ENCODE measurements at regions not wholly inside any gene's neighbourhood (a gene's known extent, or its start where the extent isn't known, plus 50 kb on each side); places are given as distances from the start of the nearest gene placed in this dataset.
"Not testable (repeated sequence)": the region's sequence is repeated elsewhere in the genome, so short reads cannot be mapped to it uniquely, and the experiment has no call there.

DNA sequence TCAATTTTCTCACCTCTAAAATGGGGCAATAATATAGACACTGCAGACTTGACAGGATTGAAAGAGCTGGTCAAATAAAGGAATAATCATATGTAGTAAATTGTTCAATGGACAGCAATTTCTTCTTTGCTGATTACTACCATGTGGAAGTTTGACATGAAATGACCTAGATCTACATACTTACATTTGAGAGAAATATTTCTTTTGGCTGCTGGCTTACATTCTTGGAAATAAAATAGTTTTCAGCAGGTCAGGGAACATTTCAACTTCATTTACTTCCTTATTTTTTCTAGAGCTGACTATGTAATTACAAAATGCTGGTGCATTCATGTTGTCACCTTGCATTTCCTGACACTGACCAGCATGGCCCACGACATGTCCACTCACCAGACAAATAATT, 294.6 kb upstream of the MIR17HG start:
- Mint-ChIP-seq H3K36me3 (ENCODE audit: low read depth) (no peaks in the 10 kb centered on the region), H3K4me1 (no peaks in the 10 kb centered on the region), H3K4me3 (no peak overlapping the region), H3K9me3 (peaks cover 3% of the 10 kb centered on the region), H3K27ac (no peak overlapping the region), H3K27me3 (no peaks in the 10 kb centered on the region)
- no peak for DNase-seq
- ChIA-PET POLR2A (no interaction called here), CTCF (no interaction called here)

DNA sequence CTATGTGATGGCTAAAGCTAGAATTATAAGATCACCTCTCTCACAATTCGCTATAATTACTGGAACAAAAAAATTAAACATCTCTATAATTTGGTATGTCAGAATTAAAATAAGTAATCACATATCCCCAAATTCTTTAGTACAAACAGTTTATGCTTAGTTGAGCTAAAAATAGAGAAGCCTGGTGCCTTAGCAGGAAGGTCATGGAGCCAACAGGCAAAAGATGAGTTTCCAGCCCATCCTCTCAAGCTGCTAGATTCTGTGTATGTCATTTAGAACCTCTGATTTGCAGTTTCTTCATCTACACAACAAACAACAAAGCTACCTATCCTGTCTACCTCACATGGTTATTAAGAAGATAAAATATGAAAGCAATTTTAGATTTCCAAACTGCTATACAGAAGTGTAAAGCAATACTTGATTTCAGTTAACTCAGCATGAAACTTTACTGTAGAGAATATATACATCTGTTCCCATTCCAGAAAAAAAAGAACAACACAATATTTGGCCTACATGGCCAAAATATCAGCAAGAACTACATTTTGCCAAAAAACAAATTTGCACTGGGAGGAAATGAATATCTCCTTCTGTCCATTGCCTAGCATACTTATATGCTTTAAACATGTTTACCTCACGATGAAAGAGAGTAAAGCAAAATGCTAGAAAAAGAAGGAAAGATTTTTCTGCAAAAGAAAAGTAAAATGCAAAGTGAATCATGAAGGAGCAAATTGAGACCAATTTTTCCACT, 294.0 kb upstream of the MIR17HG start:
- H3K27me3 Mint-ChIP-seq, result no peaks in the 10 kb centered on the region
- H3K9me3 Mint-ChIP-seq, result peaks cover 3% of the 10 kb centered on the region
- no peaks in the 10 kb centered on the region for H3K4me1 Mint-ChIP-seq
- no peaks in the 10 kb centered on the region for H3K36me3 Mint-ChIP-seq (ENCODE audit: low read depth)
- ChIA-PET CTCF (no interaction called here), POLR2A (no interaction called here)
- no peak overlapping the region for H3K4me3 Mint-ChIP-seq
- DNase-seq, result no peak
- no peak overlapping the region for H3K27ac Mint-ChIP-seq

GRCh38 chr13:91054902-91055301, 292.6 kb upstream of the MIR17HG start:
- no peak overlapping the region for H3K27ac Mint-ChIP-seq
- no peak overlapping the region for H3K4me3 Mint-ChIP-seq
- no peak for DNase-seq
- H3K4me1 Mint-ChIP-seq, result no peaks in the 10 kb centered on the region
- ChIA-PET POLR2A (no interaction called here), CTCF (no interaction called here)
- peaks cover 5% of the 10 kb centered on the region for H3K9me3 Mint-ChIP-seq
- H3K36me3 Mint-ChIP-seq (ENCODE audit: low read depth), result no peaks in the 10 kb centered on the region
- H3K27me3 Mint-ChIP-seq, result no peaks in the 10 kb centered on the region

DNA sequence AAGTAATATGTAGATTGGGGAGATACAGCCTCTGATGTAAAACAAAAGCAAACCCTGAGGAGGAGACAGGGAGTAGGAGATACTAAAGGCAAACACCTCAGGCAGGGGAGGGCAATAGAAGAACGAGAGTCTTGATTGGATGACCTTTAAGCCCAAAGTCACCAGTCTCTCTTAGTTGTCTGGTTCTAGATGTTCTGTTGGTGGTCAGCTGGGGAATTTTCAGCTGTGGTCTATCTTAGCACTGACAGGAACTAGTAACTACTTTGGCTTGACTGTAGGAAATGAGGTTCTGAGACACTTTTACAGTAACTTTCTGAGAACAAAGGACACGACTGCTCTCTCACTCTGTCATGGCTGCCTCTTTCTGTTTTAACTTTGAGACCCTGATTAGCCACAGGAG, 290.7 kb upstream of the MIR17HG start:
- Mint-ChIP-seq H3K27me3 (no peaks in the 10 kb centered on the region), H3K27ac (no peak overlapping the region), H3K9me3 (peaks cover 2% of the 10 kb centered on the region), H3K4me1 (no peaks in the 10 kb centered on the region), H3K36me3 (ENCODE audit: low read depth) (no peaks in the 10 kb centered on the region), H3K4me3 (no peak overlapping the region)
- POLR2A ChIA-PET, result no interaction called here
- DNase-seq, result no peak
- CTCF ChIA-PET, result interaction anchor here (0.7 kb wide), 1 partner anchor 1026 kb away, joined by 3 read pairs; no protein-coding TSS in a partner anchor

DNA sequence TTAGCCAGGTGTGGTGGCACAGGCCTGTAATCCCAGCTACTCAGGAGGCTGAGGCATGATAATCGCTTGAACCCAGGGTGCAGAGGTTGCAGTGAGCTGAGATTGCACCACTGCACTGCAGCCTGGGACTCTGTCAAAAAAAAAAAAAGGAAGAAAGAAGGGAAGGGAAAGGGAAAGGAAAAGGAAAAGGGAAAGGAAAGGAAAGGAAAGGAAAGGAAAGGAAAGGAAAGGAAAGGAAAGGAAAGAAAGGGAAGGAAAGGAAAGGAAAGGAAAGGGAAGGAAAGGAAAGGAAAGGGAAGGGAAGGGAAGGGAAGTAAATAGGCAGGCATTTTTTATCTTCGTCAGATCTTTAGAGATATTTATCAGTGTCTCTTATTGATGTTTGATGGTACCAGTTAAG, 290.0 kb upstream of the MIR17HG start:
- H3K4me3 Mint-ChIP-seq; H3K9me3 Mint-ChIP-seq; H3K36me3 Mint-ChIP-seq (ENCODE audit: low read depth); POLR2A ChIA-PET; H3K4me1 Mint-ChIP-seq; H3K27ac Mint-ChIP-seq; DNase-seq; H3K27me3 Mint-ChIP-seq: not testable (repeated sequence)
- CTCF ChIA-PET, result interaction anchor here (0.7 kb wide), 1 partner anchor 1026 kb away, joined by 3 read pairs; no protein-coding TSS in a partner anchor

- H3K9me3 Mint-ChIP-seq, result peaks cover 2% of the 10 kb centered on the region
- ChIA-PET CTCF (no interaction called here), POLR2A (no interaction called here)
- DNase-seq, result no peak
- no peaks in the 10 kb centered on the region for H3K27me3 Mint-ChIP-seq
- H3K36me3 Mint-ChIP-seq (ENCODE audit: low read depth), result no peaks in the 10 kb centered on the region
- H3K4me3 Mint-ChIP-seq, result no peak overlapping the region
- H3K4me1 Mint-ChIP-seq, result no peaks in the 10 kb centered on the region
- no peak overlapping the region for H3K27ac Mint-ChIP-seq
These were observed 289.4 kb upstream of the MIR17HG start for GRCh38 chr13:91058066-91058465.

- H3K4me1 Mint-ChIP-seq, result no peaks in the 10 kb centered on the region
- ChIA-PET CTCF (no interaction called here), POLR2A (no interaction called here)
- no peaks in the 10 kb centered on the region for H3K36me3 Mint-ChIP-seq (ENCODE audit: low read depth)
- H3K9me3 Mint-ChIP-seq, result peaks cover 2% of the 10 kb centered on the region
- H3K4me3 Mint-ChIP-seq, result no peak overlapping the region
- no peak overlapping the region for H3K27ac Mint-ChIP-seq
- no peak for DNase-seq
- no peaks in the 10 kb centered on the region for H3K27me3 Mint-ChIP-seq
These were observed 288.6 kb upstream of the MIR17HG start for GRCh38 chr13:91058919-91059318.

DNA sequence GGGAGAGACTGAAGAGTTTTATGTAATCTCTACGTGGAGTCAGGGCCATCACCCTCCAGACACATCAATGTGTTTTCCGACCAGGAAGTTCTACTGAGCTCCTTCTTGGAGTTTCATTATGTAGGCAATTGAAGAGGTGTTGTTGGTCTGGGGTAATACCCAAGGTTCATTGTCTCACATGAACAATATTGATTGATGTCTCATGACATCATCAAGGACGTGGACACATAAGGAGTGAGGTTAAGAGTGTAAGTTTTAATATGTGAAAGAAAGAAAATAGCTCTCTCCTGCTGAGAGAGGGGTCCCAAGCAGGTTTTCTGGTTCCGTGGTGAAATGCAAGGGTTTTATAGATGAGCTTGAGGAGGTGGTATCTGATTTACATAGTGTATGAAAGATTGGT, 280.7 kb upstream of the MIR17HG start:
- H3K9me3 Mint-ChIP-seq, result no peaks in the 10 kb centered on the region
- H3K27me3 Mint-ChIP-seq, result no peaks in the 10 kb centered on the region
- H3K4me3 Mint-ChIP-seq, result no peak overlapping the region
- no peak overlapping the region for H3K27ac Mint-ChIP-seq
- no peak for DNase-seq
- H3K36me3 Mint-ChIP-seq (ENCODE audit: low read depth), result no peaks in the 10 kb centered on the region
- no peaks in the 10 kb centered on the region for H3K4me1 Mint-ChIP-seq
- ChIA-PET CTCF (no interaction called here), POLR2A (no interaction called here)

GRCh38 chr13:91072486-91072885, 275.0 kb upstream of the MIR17HG start:
- no peak overlapping the region for H3K27ac Mint-ChIP-seq
- DNase-seq, result no peak
- ChIA-PET POLR2A (no interaction called here), CTCF (no interaction called here)
- no peaks in the 10 kb centered on the region for H3K36me3 Mint-ChIP-seq (ENCODE audit: low read depth)
- no peaks in the 10 kb centered on the region for H3K9me3 Mint-ChIP-seq
- H3K4me3 Mint-ChIP-seq, result no peak overlapping the region
- H3K27me3 Mint-ChIP-seq, result no peaks in the 10 kb centered on the region
- H3K4me1 Mint-ChIP-seq, result no peaks in the 10 kb centered on the region

- CTCF ChIA-PET, result no interaction called here
- no peaks in the 10 kb centered on the region for H3K27me3 Mint-ChIP-seq
- H3K36me3 Mint-ChIP-seq (ENCODE audit: low read depth), result no peaks in the 10 kb centered on the region
- H3K4me1 Mint-ChIP-seq, result no peaks in the 10 kb centered on the region
- H3K27ac Mint-ChIP-seq, result no peak overlapping the region
- H3K4me3 Mint-ChIP-seq, result no peak overlapping the region
- no peak for DNase-seq
- POLR2A ChIA-PET, result no interaction called here
- H3K9me3 Mint-ChIP-seq, result no peaks in the 10 kb centered on the region
These were observed 273.4 kb upstream of the MIR17HG start for GRCh38 chr13:91074091-91074490.

- Mint-ChIP-seq H3K9me3 (no peaks in the 10 kb centered on the region), H3K4me3 (no peak overlapping the region)
- CTCF ChIA-PET, result no interaction called here
These were observed 270.7 kb upstream of the MIR17HG start for GRCh38 chr13:91076830-91077229.

DNA sequence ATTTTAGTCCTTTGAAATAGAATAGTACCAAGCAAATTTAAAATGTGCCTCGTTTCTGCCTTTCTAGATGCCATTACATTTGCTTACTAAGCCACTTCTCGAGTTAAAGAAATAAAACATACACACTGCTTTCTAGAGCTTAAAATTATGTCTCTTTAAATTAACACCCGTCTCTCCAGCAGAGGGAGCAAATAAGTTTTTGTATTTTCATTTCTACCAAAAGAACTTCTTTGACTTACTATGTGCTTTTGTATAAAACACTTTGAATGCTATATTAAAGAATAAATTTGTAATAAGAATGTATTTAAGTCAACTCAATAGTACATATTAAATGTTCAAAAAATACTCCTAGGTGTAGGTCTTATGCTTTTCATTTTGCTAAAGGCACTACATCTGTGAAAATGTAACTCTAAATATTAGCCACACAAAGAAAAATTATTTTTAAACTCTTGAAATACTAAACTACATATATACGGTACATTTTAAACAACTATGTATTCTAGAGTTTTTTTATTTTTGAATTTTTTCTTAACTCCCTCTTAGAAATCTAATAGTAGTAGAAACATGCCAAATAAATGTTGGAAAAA, 269.3 kb upstream of the MIR17HG start:
- no peak for DNase-seq
- H3K4me1 Mint-ChIP-seq, result no peaks in the 10 kb centered on the region
- H3K4me3 Mint-ChIP-seq, result no peak overlapping the region
- POLR2A ChIA-PET, result no interaction called here
- H3K27me3 Mint-ChIP-seq, result no peaks in the 10 kb centered on the region
- H3K9me3 Mint-ChIP-seq, result no peaks in the 10 kb centered on the region
- no peaks in the 10 kb centered on the region for H3K36me3 Mint-ChIP-seq (ENCODE audit: low read depth)
- CTCF ChIA-PET, result no interaction called here
- no peak overlapping the region for H3K27ac Mint-ChIP-seq

More at GRCh38 chr13:91076830-91077229, 270.7 kb upstream of the MIR17HG start:
- POLR2A ChIA-PET, result no interaction called here
- Mint-ChIP-seq H3K4me1 (no peaks in the 10 kb centered on the region), H3K27ac (no peak overlapping the region), H3K27me3 (no peaks in the 10 kb centered on the region), H3K36me3 (ENCODE audit: low read depth) (no peaks in the 10 kb centered on the region)
- DNase-seq, result no peak

DNA sequence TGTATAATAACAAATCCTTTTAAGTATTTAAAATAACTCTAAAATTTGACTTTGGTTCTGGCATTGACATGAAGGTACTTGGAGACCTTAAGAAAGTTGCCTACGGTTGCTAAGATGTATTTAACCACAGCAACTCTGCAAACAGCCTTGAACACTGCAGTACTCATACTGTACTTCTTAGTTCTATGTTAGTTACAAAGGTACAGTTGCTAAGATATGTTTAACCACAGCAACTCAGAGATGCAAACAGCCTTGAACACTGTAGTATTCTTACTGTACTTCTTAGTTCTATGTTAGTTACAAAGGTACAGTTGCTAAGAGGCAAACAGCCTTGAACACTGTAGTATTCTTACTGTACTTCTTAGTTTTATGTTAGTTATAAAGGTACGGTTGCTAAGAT, 268.3 kb upstream of the MIR17HG start:
- Mint-ChIP-seq H3K27me3 (no peaks in the 10 kb centered on the region), H3K9me3 (no peaks in the 10 kb centered on the region), H3K4me1 (no peaks in the 10 kb centered on the region), H3K36me3 (ENCODE audit: low read depth) (no peaks in the 10 kb centered on the region), H3K4me3 (no peak overlapping the region), H3K27ac (no peak overlapping the region)
- no peak for DNase-seq
- ChIA-PET POLR2A (no interaction called here), CTCF (no interaction called here)

DNA sequence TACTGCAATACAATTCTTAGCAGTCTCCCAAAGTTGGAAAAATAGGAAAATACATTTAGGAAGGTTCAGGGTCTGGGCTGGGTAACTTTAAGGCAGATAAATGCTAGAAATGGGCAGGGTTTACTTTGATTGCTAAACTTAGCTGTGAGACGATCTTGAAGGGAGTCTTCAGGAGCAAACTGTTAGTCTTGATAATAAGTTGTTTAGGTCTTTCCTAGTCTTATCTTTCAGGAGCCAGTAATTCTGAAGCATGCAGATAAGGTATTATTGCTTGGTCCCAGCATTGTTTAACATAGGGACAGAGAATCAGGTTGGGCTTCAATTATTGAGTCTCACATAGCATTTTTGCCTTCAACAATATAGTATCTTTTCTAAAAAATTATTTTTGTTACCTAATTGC, 262.4 kb upstream of the MIR17HG start:
- H3K27me3 Mint-ChIP-seq, result no peaks in the 10 kb centered on the region
- ChIA-PET POLR2A (no interaction called here), CTCF (no interaction called here)

More for the DNA sequence above, 262.4 kb upstream of the MIR17HG start:
- DNase-seq, result no peak
- Mint-ChIP-seq H3K27ac (no peak overlapping the region), H3K9me3 (no peaks in the 10 kb centered on the region), H3K4me3 (no peak overlapping the region), H3K36me3 (ENCODE audit: low read depth) (no peaks in the 10 kb centered on the region), H3K4me1 (no peaks in the 10 kb centered on the region)

Data from activated CD4-positive, alpha-beta memory T cell treated with anti-CD3 and anti-CD28 coated beads, Interleukin-2, amount 10 ng/mL, durations not matched to agents 7 days and 5 days (primary cell).